Mesendoderm (in vitro differentiated cells): ENCODE measurements at regions not wholly inside any gene's neighbourhood (a gene's known extent, or its start where the extent isn't known, plus 50 kb on each side); places are given as distances from the start of the nearest gene placed in this dataset.
A peak's percentile ranks its signal among the peaks of the same experiment; 100 is the strongest.

Source experiments
- DNase-seq: peaks from one replicate; pipeline ENCODE4 v3.0.0; 2013
- H2AK5ac ChIP-seq: 2 replicates; pipeline ENCODE4 v1.6.1; 2013; ENCODE audit warnings: low read length, inconsistent platforms
- H2BK120ac ChIP-seq: 2 replicates; pipeline ENCODE4 v1.6.1; 2013; ENCODE audit warnings: low read depth, mild to moderate bottlenecking, low read length, moderate library complexity, mixed read lengths
- H2BK15ac ChIP-seq: replicated peaks from 2 replicates; pipeline ENCODE4 v1.6.1; 2013; ENCODE audit warnings: low read depth, mild to moderate bottlenecking, moderate library complexity
- H2BK5ac ChIP-seq: 2 replicates; pipeline ENCODE4 v1.6.1; 2013; ENCODE audit warnings: low read length, inconsistent platforms
- H3K18ac ChIP-seq: 2 replicates; pipeline ENCODE4 v1.6.1; 2013; ENCODE audit warnings: mild to moderate bottlenecking, low read length, mixed read lengths
- H3K23ac ChIP-seq: one replicate; pipeline ENCODE4 v1.6.1; 2013; ENCODE audit warnings: low read length
- H3K27ac ChIP-seq: 2 replicates; pipeline ENCODE4 v1.5.1; 2013; ENCODE audit warnings: low read depth, mild to moderate bottlenecking, inconsistent platforms, low read length, moderate library complexity
- H3K27me3 ChIP-seq: 2 replicates; pipeline ENCODE4 v1.6.1; 2013; ENCODE audit warnings: low read length, control low read depth, mild to moderate bottlenecking, inconsistent platforms; ENCODE audit not compliant: insufficient read depth, poor library complexity
- H3K36me3 ChIP-seq: 2 replicates; pipeline ENCODE4 v1.6.1; 2013; ENCODE audit warnings: low read length, inconsistent platforms; ENCODE audit not compliant: control insufficient read depth, insufficient read depth
- H3K4ac ChIP-seq: one replicate; pipeline ENCODE4 v1.6.1; 2013; ENCODE audit warnings: low read depth, mild to moderate bottlenecking, low read length, moderate library complexity
- H3K4me1 ChIP-seq: 2 replicates; pipeline ENCODE4 v1.6.1; 2013; ENCODE audit warnings: low read depth, low read length, inconsistent platforms; ENCODE audit not compliant: control insufficient read depth
- H3K4me2 ChIP-seq: 2 replicates; pipeline ENCODE4 v1.6.1; 2013; ENCODE audit warnings: low read length
- H3K4me3 ChIP-seq: 2 replicates; pipeline ENCODE4 v1.5.1; 2013; ENCODE audit warnings: mild to moderate bottlenecking, low read length
- H3K56ac ChIP-seq: one replicate; pipeline ENCODE4 v1.6.1; 2013; ENCODE audit warnings: low read length
- H3K79me1 ChIP-seq: 2 replicates; pipeline ENCODE4 v1.6.1; 2013; ENCODE audit warnings: low read length, inconsistent platforms
- H3K79me2 ChIP-seq: 2 replicates; pipeline ENCODE4 v1.6.1; 2013; ENCODE audit warnings: mild to moderate bottlenecking, low read length; ENCODE audit not compliant: control insufficient read depth, insufficient read depth
- H3K9ac ChIP-seq: 2 replicates; pipeline ENCODE4 v1.6.1; 2013; ENCODE audit warnings: low read length, inconsistent platforms
- H4K5ac ChIP-seq: one replicate; pipeline ENCODE4 v1.6.1; 2013; ENCODE audit warnings: low read length
- H4K8ac ChIP-seq: one replicate; pipeline ENCODE4 v1.6.1; 2013; ENCODE audit warnings: low read depth, mild to moderate bottlenecking, control low read depth, low read length, moderate library complexity
- WGBS: extraction: QIAGEN DNeasy Blood & Tissue Kit; methylation state at CpG from one replicate; pipeline ENCODE4 v1.1.7; 2013; ENCODE audit warnings: low lambda C conversion rate, missing lambda C conversion rate; ENCODE audit not compliant: insufficient coverage; ENCODE audit errors: extremely low coverage; 5-methylcytosine and 5-hydroxymethylcytosine counted together

- H3K4me2 ChIP-seq: no peak overlapping the region
- no peak overlapping the region for H3K4ac ChIP-seq
- no peak overlapping the region for H3K18ac ChIP-seq
- H3K79me1 ChIP-seq: no peaks in the 10 kb centered on the region
- no peak for DNase-seq
- no peak overlapping the region for H2BK120ac ChIP-seq
- no peaks in the 10 kb centered on the region for H3K27me3 ChIP-seq
- H3K36me3 ChIP-seq: no peaks in the 10 kb centered on the region
- no peak overlapping the region for H3K23ac ChIP-seq
- H3K27ac ChIP-seq: no peak overlapping the region
- H4K8ac ChIP-seq: no peak overlapping the region
- no peak overlapping the region for H3K9ac ChIP-seq
- no peak overlapping the region for H3K4me3 ChIP-seq
- no peaks in the 10 kb centered on the region for H3K4me1 ChIP-seq
- H2AK5ac ChIP-seq: no peak overlapping the region
- no peak overlapping the region for H3K56ac ChIP-seq
- H2BK5ac ChIP-seq: no peak overlapping the region
- H3K79me2 ChIP-seq: no peaks in the 10 kb centered on the region
- WGBS: no CpG with 5 or more reads among the region's 4 CpGs
- H2BK15ac ChIP-seq: no peak overlapping the region
- no peak overlapping the region for H4K5ac ChIP-seq
Observed at GRCh38 chr4:154960476-154960875, 179.4 kb downstream of the RBM46 start.

DNA sequence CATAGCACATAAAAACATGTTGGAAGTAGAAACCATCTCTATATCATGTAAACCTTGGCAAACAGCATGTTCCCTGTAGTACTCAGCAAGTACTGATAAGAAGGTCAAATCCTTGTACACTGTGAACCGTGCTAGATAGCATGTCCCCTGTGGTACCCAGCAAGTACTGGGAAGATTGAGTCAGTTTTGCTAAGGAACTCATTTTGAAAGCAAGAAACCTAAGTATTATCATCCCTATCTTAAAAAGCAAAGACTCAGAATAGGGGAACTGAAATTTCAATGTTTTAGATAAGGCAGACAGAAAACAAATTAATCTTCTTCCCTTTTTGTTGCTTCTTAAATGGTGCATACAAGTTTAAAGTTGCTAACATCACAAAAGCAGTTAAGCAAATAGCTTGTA is 180.2 kb downstream of the RBM46 start:
- H2AK5ac ChIP-seq: no peak overlapping the region
- no peak overlapping the region for H3K9ac ChIP-seq
- no peak overlapping the region for H4K8ac ChIP-seq
- no peak overlapping the region for H3K4ac ChIP-seq
- no peak for DNase-seq
- H3K23ac ChIP-seq: no peak overlapping the region
- H3K4me3 ChIP-seq: no peak overlapping the region
- H4K5ac ChIP-seq: no peak overlapping the region
- H3K56ac ChIP-seq: no peak overlapping the region
- no peaks in the 10 kb centered on the region for H3K27me3 ChIP-seq
- H3K27ac ChIP-seq: no peak overlapping the region
- no peak overlapping the region for H3K4me2 ChIP-seq
- H2BK15ac ChIP-seq: no peak overlapping the region
- no peak overlapping the region for H3K18ac ChIP-seq
- no peaks in the 10 kb centered on the region for H3K36me3 ChIP-seq
- no peaks in the 10 kb centered on the region for H3K79me2 ChIP-seq
- no peak overlapping the region for H2BK5ac ChIP-seq
- H2BK120ac ChIP-seq: no peak overlapping the region
- no CpG with 5 or more reads among the region's 1 CpG for WGBS
- H3K4me1 ChIP-seq: no peaks in the 10 kb centered on the region
- H3K79me1 ChIP-seq: no peaks in the 10 kb centered on the region

DNA sequence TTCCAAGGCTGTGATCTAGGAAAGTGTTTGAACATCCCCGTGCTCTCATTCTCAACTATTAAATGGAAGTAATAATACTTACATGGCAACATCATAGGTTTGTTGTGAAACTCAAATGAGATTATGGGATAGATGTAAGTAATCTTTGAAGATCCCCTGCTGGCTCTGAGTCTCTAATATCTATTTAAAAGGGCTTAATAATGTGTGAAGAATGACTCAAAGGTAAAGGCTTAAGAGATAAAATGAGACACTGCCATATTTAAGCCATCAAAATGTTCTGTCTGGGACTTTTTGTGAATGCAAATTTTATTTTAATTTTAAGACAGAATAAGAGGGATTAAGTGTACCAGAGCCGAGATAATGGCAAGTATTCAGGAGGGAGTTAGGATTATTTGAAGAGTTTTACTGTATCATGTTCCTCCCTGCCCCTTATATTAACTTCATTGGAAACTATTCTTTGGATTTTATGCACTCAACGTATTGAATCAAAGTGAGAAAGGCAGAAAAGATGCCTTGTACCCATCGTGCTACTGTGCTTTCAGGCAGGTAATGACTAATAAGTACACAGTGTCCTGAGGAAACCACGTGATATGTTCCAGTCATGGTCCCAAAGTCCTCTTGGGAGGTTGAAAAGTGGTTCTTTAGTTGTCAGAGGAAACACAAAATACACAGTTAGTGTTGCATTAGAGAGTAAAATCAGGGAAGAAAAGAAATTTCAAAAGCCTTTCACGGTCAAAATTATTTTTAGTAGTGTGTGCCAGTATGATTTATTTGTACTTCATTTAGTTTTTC is 192.4 kb downstream of the RBM46 start:
- no peaks in the 10 kb centered on the region for H3K27me3 ChIP-seq
- no CpG with 5 or more reads among the region's 6 CpGs for WGBS
- H3K79me2 ChIP-seq: no peaks in the 10 kb centered on the region
- no peak overlapping the region for H3K56ac ChIP-seq
- H3K79me1 ChIP-seq: no peaks in the 10 kb centered on the region
- no peak overlapping the region for H3K4me2 ChIP-seq
- H2BK5ac ChIP-seq: no peak overlapping the region
- no peak overlapping the region for H3K4ac ChIP-seq
- no peak overlapping the region for H3K9ac ChIP-seq
- H4K8ac ChIP-seq: no peak overlapping the region
- H3K4me3 ChIP-seq: no peak overlapping the region
- no peak overlapping the region for H3K27ac ChIP-seq
- no peak overlapping the region for H2BK15ac ChIP-seq
- no peak overlapping the region for H2AK5ac ChIP-seq
- no peak overlapping the region for H2BK120ac ChIP-seq
- no peak overlapping the region for H3K23ac ChIP-seq
- no peak overlapping the region for H4K5ac ChIP-seq
- no peak overlapping the region for H3K18ac ChIP-seq
- H3K36me3 ChIP-seq: no peaks in the 10 kb centered on the region
- H3K4me1 ChIP-seq: no peaks in the 10 kb centered on the region
- no peak for DNase-seq

- Histone ChIP-seq H2BK120ac (no peak overlapping the region), H4K5ac (no peak overlapping the region), H3K36me3 (no peaks in the 10 kb centered on the region), H3K4ac (no peak overlapping the region), H3K23ac (no peak overlapping the region), H2AK5ac (no peak overlapping the region), H3K4me3 (no peak overlapping the region), H3K18ac (no peak overlapping the region), H3K79me2 (no peaks in the 10 kb centered on the region), H3K4me1 (no peaks in the 10 kb centered on the region), H2BK5ac (no peak overlapping the region), H3K4me2 (no peak overlapping the region), H4K8ac (no peak overlapping the region), H3K27me3 (no peaks in the 10 kb centered on the region), H3K79me1 (no peaks in the 10 kb centered on the region), H2BK15ac (no peak overlapping the region), H3K56ac (no peak overlapping the region), H3K9ac (no peak overlapping the region), H3K27ac (no peak overlapping the region)
- no peak for DNase-seq
- no CpG with 5 or more reads among the region's 6 CpGs for WGBS
Observed at GRCh38 chr4:154977228-154977627, 196.2 kb downstream of the RBM46 start.

GRCh38 chr4:154982187-154983047 is 201.3 kb downstream of the RBM46 start:
- Histone ChIP-seq H3K79me1 (no peaks in the 10 kb centered on the region), H4K8ac (no peak overlapping the region), H3K23ac (no peak overlapping the region), H2AK5ac (no peak overlapping the region), H2BK5ac (no peak overlapping the region), H3K27me3 (no peaks in the 10 kb centered on the region), H3K4me2 (no peak overlapping the region), H3K9ac (no peak overlapping the region), H3K36me3 (no peaks in the 10 kb centered on the region), H3K27ac (no peak overlapping the region), H3K56ac (no peak overlapping the region), H3K4me3 (no peak overlapping the region), H3K18ac (no peak overlapping the region), H3K4ac (no peak overlapping the region), H2BK15ac (no peak overlapping the region), H4K5ac (no peak overlapping the region), H2BK120ac (no peak overlapping the region), H3K4me1 (no peaks in the 10 kb centered on the region), H3K79me2 (no peaks in the 10 kb centered on the region)
- WGBS: no CpG with 5 or more reads among the region's 10 CpGs
- DNase-seq: peak; percentile 78
